WERI-Rb-1 (cell line): ENCODE measurements at regions not wholly inside any gene's neighbourhood (a gene's known extent, or its start where the extent isn't known, plus 50 kb on each side); places are given as distances from the start of the nearest gene placed in this dataset.

Experiments
- DNase-seq: peaks from one replicate; pipeline ENCODE4 v3.0.0-alpha.2; 2020
- H3K27ac ChIP-seq: fragments of 250-450 bp; sonication (Bioruptor Pico); 2 replicates; pipeline ENCODE4 v1.5.1; 2020; ENCODE audit warnings: mild to moderate bottlenecking, moderate library complexity
- H3K27me3 ChIP-seq: fragments of 250-450 bp; sonication (Bioruptor Pico); 2 replicates; pipeline ENCODE4 v1.5.1; 2021; ENCODE audit warnings: mild to moderate bottlenecking, low read depth, moderate library complexity; ENCODE audit not compliant: insufficient read depth, severe bottlenecking
- H3K36me3 ChIP-seq: fragments of 250-450 bp; sonication (Bioruptor Pico); 2 replicates; pipeline ENCODE4 v1.5.1; 2020; ENCODE audit warnings: mild to moderate bottlenecking, moderate library complexity
- H3K4me3 ChIP-seq: 2 replicates; pipeline ENCODE4 v1.5.1; 2011; ENCODE audit warnings: low read depth, mild to moderate bottlenecking, control low read depth, low read length
- H3K9me3 ChIP-seq: fragments of 250-450 bp; sonication (Bioruptor Pico); 2 replicates; pipeline ENCODE4 v1.5.1; 2021; ENCODE audit warnings: mild to moderate bottlenecking, moderate library complexity; ENCODE audit not compliant: severe bottlenecking
- CTCF ChIP-seq: IDR thresholded peaks from 2 replicates; pipeline ENCODE4 v1.5.1; 2011; ENCODE audit warnings: low read depth, mild to moderate bottlenecking, control low read depth, inconsistent platforms, low read length

DNA sequence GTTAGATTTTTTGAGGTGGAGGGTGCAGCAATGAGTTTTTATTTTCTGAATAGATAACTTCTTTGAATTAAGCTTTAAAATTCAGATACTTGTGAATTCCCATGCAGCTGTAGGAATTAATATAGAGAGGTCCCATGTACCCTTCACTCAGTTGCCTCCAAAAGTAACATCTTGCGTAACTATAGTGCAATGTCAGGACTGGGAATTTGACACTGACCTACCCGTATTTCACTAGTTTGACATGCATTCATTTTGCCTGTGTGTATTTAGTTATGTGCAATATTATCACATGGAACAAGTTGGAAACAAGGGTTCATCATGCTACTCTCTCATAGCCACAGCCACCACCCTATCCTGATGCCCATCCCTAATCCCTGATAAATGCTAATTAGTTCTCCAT is 147.1 kb upstream of the IGFBP3 start:
- no peaks in the 10 kb centered on the region for H3K9me3 ChIP-seq
- H3K27me3 ChIP-seq = peaks cover 3% of the 10 kb centered on the region
- no peaks in the 10 kb centered on the region for H3K36me3 ChIP-seq
- no peak overlapping the region for H3K27ac ChIP-seq
- no peak overlapping the region for H3K4me3 ChIP-seq
- TF ChIP-seq CTCF = no peak
- DNase-seq = no peak

DNA sequence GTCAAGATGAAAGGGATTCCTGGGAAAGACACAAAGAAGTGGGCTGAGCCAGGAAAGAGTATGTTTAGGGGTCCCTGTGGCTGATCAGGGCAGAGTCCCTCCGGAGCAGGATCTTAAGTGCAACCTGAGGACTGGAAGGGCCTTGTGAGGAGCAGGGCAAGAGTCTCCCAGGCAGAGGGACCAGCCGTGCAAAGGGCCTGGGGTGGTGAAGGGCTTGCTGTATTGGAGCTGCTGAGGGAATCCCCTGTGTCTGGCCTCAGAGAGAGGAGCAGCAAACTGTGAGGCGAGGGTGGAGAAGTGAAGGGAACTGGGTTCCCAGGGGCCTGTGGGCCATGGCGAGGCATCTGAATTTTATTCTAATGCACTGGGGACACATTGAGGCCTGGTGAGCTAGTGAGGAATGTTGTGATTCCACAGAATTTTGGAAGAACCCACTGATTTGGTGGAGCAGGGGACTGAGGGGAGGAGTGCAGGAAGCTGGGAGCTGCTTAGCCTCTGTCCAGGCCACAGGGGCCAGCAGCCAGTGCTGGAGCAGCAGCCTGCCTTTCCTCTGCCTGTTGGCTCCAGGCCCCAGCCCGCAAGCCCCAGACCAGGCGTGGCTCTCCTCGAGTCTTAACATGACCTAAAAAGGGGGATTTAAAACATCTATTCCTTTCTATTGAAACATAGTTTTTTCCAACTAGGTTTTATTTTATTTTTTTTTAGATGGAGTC is 138.4 kb upstream of the IGFBP3 start:
- H3K9me3 ChIP-seq = no peaks in the 10 kb centered on the region
- H3K36me3 ChIP-seq = no peaks in the 10 kb centered on the region
- H3K27ac ChIP-seq = no peak overlapping the region
- no peak for TF ChIP-seq CTCF
- H3K27me3 ChIP-seq = no peaks in the 10 kb centered on the region
- no peak overlapping the region for H3K4me3 ChIP-seq
- DNase-seq = no peak

GRCh38 chr7:46058086-46058823 is 137.2 kb upstream of the IGFBP3 start:
- DNase-seq = no peak
- Histone ChIP-seq H3K36me3 (no peaks in the 10 kb centered on the region), H3K27ac (no peak overlapping the region), H3K27me3 (no peaks in the 10 kb centered on the region), H3K9me3 (no peaks in the 10 kb centered on the region), H3K4me3 (no peak overlapping the region)
- no peak for TF ChIP-seq CTCF

DNA sequence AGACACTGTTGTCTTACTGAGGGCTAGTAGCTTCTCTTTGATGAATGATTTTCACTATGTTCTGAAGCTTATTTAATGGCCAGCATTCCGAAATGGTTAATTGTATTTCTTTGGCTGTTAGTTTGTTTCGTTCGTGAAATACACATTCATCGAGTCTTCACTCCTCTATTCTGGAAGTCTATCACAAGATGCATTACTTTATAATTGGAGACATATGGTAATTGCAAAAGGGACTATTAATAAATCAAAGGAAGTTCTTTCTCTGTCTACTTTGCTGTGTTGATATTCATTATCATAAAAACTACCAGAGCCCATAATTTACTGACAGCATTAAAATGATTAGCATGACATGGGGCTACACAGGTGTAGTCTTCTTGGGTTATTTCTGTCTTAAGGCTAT is 133.8 kb upstream of the IGFBP3 start:
- Histone ChIP-seq H3K36me3 (no peaks in the 10 kb centered on the region), H3K27ac (no peak overlapping the region), H3K27me3 (no peaks in the 10 kb centered on the region), H3K9me3 (no peaks in the 10 kb centered on the region), H3K4me3 (no peak overlapping the region)
- no peak for DNase-seq
- no peak for TF ChIP-seq CTCF

DNA sequence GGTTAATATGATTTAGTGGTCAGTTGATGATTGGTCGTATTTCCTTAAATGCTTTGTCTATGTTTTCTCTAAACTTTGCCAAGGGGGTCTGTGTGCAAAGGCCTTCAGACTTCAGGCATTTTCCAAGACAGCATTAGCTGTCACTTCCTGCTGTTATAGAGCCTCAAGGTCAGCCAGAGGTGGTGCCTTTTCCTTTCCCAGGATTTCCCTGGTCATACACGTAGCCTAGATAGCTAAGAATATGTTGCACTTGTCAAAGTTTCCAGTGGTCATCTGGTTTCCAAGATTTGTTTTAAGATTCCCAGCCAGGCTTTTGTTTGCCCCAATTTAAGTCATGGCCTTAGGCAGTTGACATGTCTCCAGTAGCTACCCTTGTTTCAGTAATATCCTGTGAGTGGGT is 133.2 kb upstream of the IGFBP3 start:
- Histone ChIP-seq H3K27ac (no peak overlapping the region), H3K36me3 (no peaks in the 10 kb centered on the region), H3K9me3 (no peaks in the 10 kb centered on the region), H3K27me3 (no peaks in the 10 kb centered on the region), H3K4me3 (no peak overlapping the region)
- no peak for DNase-seq
- no peak for TF ChIP-seq CTCF
